ENCODE measurements at regions not wholly inside any gene's neighbourhood (a gene's known extent, or its start where the extent isn't known, plus 50 kb on each side); places are given as distances from the start of the nearest gene placed in this dataset.

GRCh38 chr6:53974941-53975340 is 136.3 kb upstream of the MLIP start:
- no peak for DNase-seq (ENCODE audit: low read depth in 2 of 2)

GRCh38 chr6:53975941-53976615 is 135.2 kb upstream of the MLIP start:
- DNase-seq (ENCODE audit: low read depth in 2 of 2), result no peak

DNA sequence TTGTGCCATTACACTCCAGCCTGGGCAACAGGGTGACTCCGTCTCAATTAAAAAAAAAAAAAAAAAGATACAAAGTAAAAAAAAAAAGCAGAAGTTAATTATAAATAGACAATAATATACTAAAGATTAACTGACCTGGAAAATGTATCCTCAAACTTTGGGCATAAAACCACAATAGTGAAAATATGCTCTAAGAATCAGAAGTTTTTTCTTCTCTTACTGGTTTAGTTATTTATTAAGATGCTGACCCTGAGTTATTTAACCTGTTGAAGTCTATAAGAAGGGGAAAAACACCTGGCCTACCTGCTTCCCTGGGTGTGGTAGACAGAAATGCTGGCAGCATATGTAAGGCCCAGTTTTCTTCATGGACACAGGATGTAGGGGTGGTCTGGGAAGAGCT is 133.7 kb upstream of the MLIP start:
- no peak for DNase-seq (ENCODE audit: low read depth in 2 of 2)

DNA sequence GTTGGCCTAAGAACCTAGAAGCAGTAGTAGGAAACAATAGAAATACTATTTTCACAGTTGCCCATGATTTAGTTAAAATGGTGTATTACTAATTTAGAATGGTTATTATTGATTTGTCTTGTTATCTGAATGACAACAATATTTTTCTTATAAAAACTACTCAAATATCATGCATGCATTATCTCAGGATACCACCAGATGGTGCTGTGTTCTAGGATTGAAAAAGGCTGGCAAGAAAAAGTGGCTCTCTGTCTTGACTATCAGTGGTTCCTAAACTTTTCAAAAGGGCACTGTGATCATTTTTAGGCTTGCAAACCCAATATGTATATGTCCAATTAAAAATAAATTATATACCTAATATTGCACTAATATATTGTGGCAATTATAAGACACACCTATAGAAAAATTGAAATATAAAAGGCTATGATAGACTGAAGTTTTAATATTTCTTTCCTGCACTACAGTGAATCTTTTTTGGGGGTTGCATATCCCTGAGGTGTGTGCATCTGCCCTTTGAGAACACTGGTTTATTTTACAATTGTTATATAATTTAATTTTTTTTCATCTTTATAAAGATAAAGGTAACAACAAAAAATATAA is 131.7 kb upstream of the MLIP start:
- peak; percentile 58 to 67 for DNase-seq (ENCODE audit: low read depth in 2 of 2)

DNA sequence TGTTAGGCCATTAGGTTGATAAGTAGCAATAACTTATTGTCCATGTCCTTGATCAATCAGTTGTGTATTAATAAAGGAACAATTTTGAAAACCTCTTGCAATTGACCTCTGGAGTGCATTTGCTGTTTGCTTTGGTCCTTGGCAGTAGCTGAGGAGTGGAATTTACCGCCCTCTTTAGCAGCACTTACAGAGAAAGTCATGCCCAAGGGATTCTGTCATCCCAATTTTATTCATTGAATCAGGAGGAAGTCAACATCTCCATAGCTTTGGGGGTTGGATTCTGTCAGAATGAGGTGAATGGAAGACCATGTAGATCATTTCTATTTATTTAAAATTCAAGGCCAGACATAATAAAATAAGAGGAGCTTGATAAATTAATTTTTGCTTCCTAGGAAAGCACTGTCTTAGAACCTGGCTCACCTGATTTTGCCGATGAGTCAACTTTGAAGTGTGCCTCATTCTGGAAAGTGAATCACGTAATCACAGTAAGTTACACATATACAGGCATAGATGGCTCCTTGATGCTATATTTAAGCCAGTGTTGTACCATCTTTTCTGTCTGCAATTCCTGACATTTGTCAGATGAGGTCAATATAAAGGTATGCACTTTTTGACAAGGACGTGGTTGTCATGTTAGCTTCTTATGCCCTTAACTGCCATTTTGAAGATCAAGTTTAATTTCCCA is 128.7 kb upstream of the MLIP start:
- DNase-seq (ENCODE audit: low read depth in 2 of 2), result no peak

DNA sequence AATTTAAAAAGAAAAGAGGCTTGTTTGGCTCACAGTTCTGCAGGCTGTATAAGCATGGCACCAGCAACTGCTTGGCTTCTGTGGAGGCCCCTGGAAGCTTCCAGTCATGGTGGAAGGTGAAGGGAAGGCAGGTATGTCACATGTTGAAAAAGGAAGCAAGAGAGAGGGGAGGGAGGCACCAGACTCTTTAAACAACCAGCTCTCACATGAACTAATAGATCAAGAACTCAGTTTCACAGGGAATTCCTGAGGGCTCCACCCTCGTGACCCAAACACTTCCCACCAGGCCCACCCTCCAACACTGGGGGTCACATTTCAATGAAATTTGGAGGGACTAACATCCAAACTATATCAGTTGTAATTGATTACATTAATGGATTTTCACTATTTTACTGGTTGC is 127.9 kb upstream of the MLIP start:
- no peak for DNase-seq (ENCODE audit: low read depth in 2 of 2)

DNA sequence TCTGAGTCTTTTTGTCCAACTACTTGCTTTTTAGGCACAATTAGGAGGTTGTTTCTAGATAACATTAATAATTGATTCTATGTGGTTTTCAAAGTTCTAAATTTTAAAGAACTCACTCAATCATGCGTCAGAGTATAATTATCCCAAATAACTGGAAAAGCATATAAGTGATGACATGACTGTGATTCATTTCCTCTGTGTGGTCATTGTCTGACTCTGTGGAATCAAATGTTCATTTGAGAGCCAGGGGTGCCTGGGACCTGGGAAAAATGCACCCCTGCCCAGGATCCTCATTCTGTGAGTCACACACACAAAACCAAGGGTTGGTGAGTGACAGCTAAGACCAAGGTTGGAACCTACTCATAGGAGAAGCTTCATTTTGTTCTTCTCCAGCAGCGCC is 127.1 kb upstream of the MLIP start:
- peak; percentile 74 to 93 for DNase-seq (ENCODE audit: low read depth in 2 of 2)

DNA sequence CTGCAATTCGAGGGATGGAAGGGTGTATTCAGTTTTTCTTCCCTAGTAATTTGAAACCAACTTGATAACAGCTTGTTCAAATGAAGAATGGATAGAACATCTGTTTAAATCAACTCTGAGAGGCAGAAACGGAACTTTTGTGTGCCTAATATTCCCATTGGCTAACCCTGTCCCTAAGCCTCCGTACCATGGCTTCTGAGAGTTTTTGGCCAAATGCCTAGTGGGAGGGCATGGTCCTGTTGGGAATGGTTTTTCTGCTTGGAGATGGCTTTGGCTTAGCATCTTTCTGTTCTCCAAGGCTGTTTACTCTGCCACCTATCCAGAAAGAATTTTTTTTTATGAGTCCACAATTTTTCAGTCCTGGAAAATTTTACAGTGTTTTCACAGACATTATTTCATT is 126.7 kb upstream of the MLIP start:
- peak in 1 of 2 donors; percentile 8 for DNase-seq (ENCODE audit: low read depth in 2 of 2)

DNA sequence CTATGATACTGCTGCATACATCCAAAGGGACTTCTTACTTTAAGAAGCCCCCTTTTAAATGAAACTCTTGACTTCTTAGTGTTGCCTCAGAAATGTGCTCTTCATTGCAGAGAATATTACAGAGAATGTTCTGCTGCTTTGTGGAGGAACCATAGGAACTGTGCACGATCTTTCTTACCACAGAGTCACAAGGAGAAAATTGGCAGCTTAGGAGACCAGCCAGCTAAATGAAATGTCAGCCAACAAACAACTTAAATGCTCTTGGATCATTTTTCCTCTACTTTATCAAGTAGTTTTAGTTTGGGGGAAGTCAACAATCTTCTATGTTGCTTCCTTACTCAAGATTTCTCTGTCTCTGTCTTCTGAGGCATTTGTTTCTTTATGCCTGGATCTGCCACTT is 125.9 kb upstream of the MLIP start:
- no peak for DNase-seq (ENCODE audit: low read depth in 2 of 2)

- peak; percentile 61 to 80 for DNase-seq (ENCODE audit: low read depth in 2 of 2)
Observed at GRCh38 chr6:53986165-53986720, 125.0 kb upstream of the MLIP start.

- DNase-seq (ENCODE audit: low read depth in 2 of 2), result peak; percentile 4 to 31
Observed at GRCh38 chr6:53986721-53987521, 124.3 kb upstream of the MLIP start.

GRCh38 chr6:53987522-53987888 is 123.7 kb upstream of the MLIP start:
- no peak for DNase-seq (ENCODE audit: low read depth in 2 of 2)

- no peak for DNase-seq (ENCODE audit: low read depth in 2 of 2)
Observed at GRCh38 chr6:53989504-53989903, 121.7 kb upstream of the MLIP start.

DNA sequence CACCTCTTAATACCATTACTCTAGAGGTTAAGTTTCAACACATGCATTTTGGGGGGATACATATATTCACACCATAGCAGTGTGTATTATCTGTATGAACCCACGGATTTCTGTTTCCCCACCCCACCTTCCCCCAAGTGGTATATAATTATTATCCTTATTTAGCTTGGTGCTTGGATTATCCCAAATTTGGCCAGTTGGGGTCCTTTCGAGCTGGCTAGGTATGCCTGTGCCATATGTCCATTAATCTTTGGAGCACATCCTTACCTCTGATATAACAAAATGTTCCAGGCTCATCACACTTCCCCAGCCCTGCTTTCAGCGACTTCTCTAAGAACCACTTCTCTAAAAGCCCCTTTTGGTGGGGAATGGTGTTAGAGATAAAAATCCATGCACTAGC is 118.7 kb upstream of the MLIP start:
- no peak for DNase-seq (ENCODE audit: low read depth in 2 of 2)

DNA sequence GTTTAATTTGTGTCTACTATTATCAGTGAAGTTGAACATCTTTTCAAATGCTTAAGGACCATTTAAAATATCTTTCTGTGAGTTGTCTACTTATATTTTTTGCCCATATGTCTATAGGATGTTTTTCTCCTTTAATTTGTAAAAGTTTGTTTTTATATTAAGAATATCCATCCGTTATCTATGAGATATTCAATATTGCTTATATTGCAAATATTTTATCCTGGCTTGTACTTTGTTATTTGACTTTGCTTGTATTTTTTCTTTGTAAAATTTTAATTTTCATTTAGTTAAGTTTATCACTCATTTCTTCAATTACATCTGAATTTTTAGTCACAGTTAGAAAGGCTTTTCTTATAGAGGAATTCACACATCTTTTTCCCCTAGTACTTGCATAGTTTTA is 117.0 kb upstream of the MLIP start:
- no peak for DNase-seq (ENCODE audit: low read depth in 2 of 2)

GRCh38 chr6:53995935-53996334 is 115.3 kb upstream of the MLIP start:
- DNase-seq (ENCODE audit: low read depth in 2 of 2), result no peak

- DNase-seq (ENCODE audit: low read depth in 2 of 2), result peak in 1 of 2 donors; percentile 18
Observed at GRCh38 chr6:53998303-53998702, 112.9 kb upstream of the MLIP start.

DNA sequence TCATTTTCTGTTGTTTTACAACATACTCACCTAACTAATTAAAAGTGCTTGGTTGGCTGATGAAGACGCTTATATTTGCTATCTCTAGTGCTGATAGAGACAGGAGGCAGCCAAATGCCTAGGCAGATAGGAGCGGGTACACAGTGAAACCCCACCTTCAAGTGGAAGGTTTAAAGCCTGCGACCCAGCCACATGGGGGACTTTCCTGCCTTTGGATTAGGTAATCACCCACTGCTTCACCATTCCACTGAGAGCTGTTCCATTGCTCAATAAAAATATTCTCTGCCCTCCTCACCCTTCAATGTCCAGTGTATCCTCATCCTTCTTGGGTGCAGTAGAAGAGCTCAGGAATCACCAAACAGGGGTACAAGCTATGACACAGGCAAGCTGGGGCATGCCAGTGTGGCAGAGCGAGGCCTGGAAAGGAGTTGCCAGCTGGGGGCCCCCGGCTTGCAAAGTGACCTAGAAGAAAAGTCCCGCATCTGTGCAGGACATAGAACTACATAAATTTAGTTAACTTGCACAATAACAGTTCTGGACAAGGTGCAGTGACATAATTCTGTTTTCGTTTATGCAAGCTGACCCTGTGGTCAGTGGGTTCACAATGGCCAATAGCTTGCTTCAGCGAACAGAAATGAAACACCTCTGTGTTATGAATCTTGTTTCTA is 112.0 kb upstream of the MLIP start:
- DNase-seq (ENCODE audit: low read depth in 2 of 2), result no peak

DNA sequence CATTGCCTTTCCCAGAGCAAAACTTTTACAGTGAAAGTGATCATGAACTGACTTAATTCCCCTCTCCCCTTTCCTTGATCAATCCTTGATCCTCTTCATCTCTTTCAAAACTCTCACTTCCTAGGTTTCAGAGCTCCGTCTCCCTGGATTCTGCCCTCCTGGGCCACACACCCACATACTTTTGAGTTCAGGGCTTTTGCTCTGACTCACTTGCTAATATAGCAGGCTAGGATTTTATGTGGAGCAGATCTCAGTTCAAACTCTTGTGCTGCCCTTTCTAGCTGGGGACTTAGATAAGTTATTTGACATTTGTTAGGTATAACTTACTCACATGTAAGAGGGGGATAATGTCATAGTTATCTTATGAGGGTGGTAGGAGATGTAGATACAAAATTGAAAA is 109.1 kb upstream of the MLIP start:
- DNase-seq (ENCODE audit: low read depth in 2 of 2), result no peak

GRCh38 chr6:54003316-54003715 is 107.9 kb upstream of the MLIP start:
- peak in 1 of 2 donors; percentile 57 for DNase-seq (ENCODE audit: low read depth in 2 of 2)

DNA sequence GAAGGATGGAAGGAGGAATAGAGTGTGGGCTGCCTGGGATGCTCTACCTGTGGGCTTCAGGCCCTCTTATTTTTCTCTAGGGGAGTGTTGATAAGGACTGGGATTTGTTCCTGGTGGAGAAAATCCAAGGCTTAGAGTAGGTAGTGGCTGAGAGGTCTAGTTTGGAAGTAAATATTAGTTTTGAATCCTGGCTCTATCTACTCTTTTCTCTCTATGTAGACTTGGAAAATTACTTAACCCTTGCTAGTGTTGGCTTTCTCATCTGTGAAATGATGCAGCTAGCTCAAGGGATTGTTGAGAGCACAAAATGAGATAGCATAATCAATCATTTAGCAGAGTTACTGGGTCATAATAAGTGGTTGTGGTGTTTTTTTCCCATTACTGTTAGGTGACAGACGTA is 102.7 kb upstream of the MLIP start:
- no peak for DNase-seq (ENCODE audit: low read depth in 2 of 2)

Data from lung microvascular endothelial cell (primary cell).